PFSK-1 (cell line): ENCODE measurements at regions not wholly inside any gene's neighbourhood (a gene's known extent, or its start where the extent isn't known, plus 50 kb on each side); places are given as distances from the start of the nearest gene placed in this dataset.

Experiments
- FOXP2 ChIP-seq: optimal IDR thresholded peaks from 2 replicates; pipeline ENCODE3; 2011; ENCODE audit warnings: borderline replicate concordance, control low read depth, inconsistent platforms; ENCODE audit not compliant: insufficient read depth; ENCODE audit errors: extremely low read length, extremely low read depth
- POLR2AphosphoS5 ChIP-seq: IDR thresholded peaks from 2 replicates; pipeline ENCODE4 v1.6.1; 2012; ENCODE audit warnings: low read depth, mild to moderate bottlenecking, control low read depth, low read length, moderate library complexity
- REST ChIP-seq, 2 experiments: IDR thresholded peaks; 2 replicates each; pipeline versions ENCODE4 v1.6.1 to v1.8.0; 2011 to 2012; ENCODE audit warnings: low read depth in 2 of 2, low read length in 2 of 2, control low read depth in 1 of 2, inconsistent platforms in 1 of 2, mild to moderate bottlenecking in 1 of 2, moderate library complexity in 1 of 2; ENCODE audit not compliant: insufficient read depth in 1 of 2
- SIN3A ChIP-seq: IDR thresholded peaks from 2 replicates; pipeline ENCODE4 v1.6.1; 2012; ENCODE audit warnings: mild to moderate bottlenecking, low read length, moderate library complexity, borderline replicate concordance; ENCODE audit not compliant: insufficient read depth
- TAF1 ChIP-seq: IDR thresholded peaks from 2 replicates; pipeline ENCODE4 v1.6.1; 2012; ENCODE audit warnings: low read length, control low read depth, borderline replicate concordance; ENCODE audit not compliant: insufficient read depth

GRCh38 chr16:86158688-86159360 is 259.9 kb downstream of the IRF8 start:
- TF ChIP-seq FOXP2 (no peak), REST (IDR thresholded peaks at IDR 0.05; ENCODE audit: insufficient read depth in 1 of 2, low read depth in 2 of 2, low read length in 2 of 2) (no peak), SIN3A (no peak), POLR2AphosphoS5 (no peak), TAF1 (no peak)

GRCh38 chr16:86165479-86165878 is 266.5 kb downstream of the IRF8 start:
- TF ChIP-seq SIN3A (no peak), FOXP2 (no peak), POLR2AphosphoS5 (no peak), TAF1 (no peak), REST (IDR thresholded peaks at IDR 0.05; ENCODE audit: insufficient read depth in 1 of 2, low read depth in 2 of 2, low read length in 2 of 2) (no peak)

GRCh38 chr16:86166414-86166813 is 267.5 kb downstream of the IRF8 start:
- TF ChIP-seq POLR2AphosphoS5 (no peak), SIN3A (no peak), TAF1 (no peak), REST (IDR thresholded peaks at IDR 0.05; ENCODE audit: insufficient read depth in 1 of 2, low read depth in 2 of 2, low read length in 2 of 2) (no peak), FOXP2 (no peak)

GRCh38 chr16:86167061-86167460 is 268.1 kb downstream of the IRF8 start:
- TF ChIP-seq TAF1 = no peak
- no peak for TF ChIP-seq POLR2AphosphoS5
- no peak for TF ChIP-seq FOXP2
- TF ChIP-seq REST (IDR thresholded peaks at IDR 0.05; ENCODE audit: insufficient read depth in 1 of 2, low read depth in 2 of 2, low read length in 2 of 2) = no peak
- TF ChIP-seq SIN3A = no peak

GRCh38 chr16:86170720-86171119 is 271.8 kb downstream of the IRF8 start:
- TF ChIP-seq TAF1 (no peak), FOXP2 (no peak)
